H1 (cell line): ENCODE measurements at regions not wholly inside any gene's neighbourhood (a gene's known extent, or its start where the extent isn't known, plus 50 kb on each side); places are given as distances from the start of the nearest gene placed in this dataset.

Experiments used
- CTCF ChIA-PET: fragments of 300-600 bp; sonication (Branson Sonifier 250); formaldehyde crosslinking; loops from one replicate; lab custom pipeline; 2021; ENCODE audit not compliant: partially characterized antibody; lab: Charles Lee
- POLR2A ChIA-PET: fragments of 300-600 bp; sonication (Branson Sonifier 250); formaldehyde crosslinking; loops from one replicate; lab custom pipeline; 2021; ENCODE audit warnings: inconsistent platforms; ENCODE audit not compliant: partially characterized antibody; lab: Charles Lee
- DNase-seq, 2 experiments: peaks; one replicate each; pipeline versions ENCODE4 v3.0.0 to v3.0.0-alpha.2; 2010 to 2022; ENCODE audit warnings: low spot score in 2 of 2, low read depth in 1 of 2, mixed read lengths in 1 of 2
- FAIRE-seq: peaks from 2 replicates; lab custom pipeline; 2011; peaks lifted over from hg19 to GRCh38; lab: Jason Lieb, UNC
- H2AFZ ChIP-seq: 2 replicates; pipeline ENCODE4 v1.8.1; 2012; ENCODE audit warnings: low read length, inconsistent platforms
- H2AK5ac ChIP-seq: 2 replicates; pipeline ENCODE4 v1.6.1; 2013; ENCODE audit warnings: low read depth, low read length
- H2BK120ac ChIP-seq: replicated peaks from 2 replicates; pipeline ENCODE3; 2013; ENCODE audit warnings: low read depth, low read length, inconsistent platforms
- H2BK12ac ChIP-seq: 2 replicates; pipeline ENCODE4 v1.6.1; 2013; ENCODE audit warnings: low read depth, low read length
- H2BK15ac ChIP-seq: 2 replicates; pipeline ENCODE4 v1.6.1; 2013; ENCODE audit warnings: low read length
- H2BK20ac ChIP-seq: 2 replicates; pipeline ENCODE4 v1.6.1; 2013; ENCODE audit warnings: low read length
- H2BK5ac ChIP-seq: 2 replicates; pipeline ENCODE4 v1.6.1; 2013; ENCODE audit warnings: low read depth, low read length
- H3K14ac ChIP-seq: 2 replicates; pipeline ENCODE4 v1.6.1; 2013; ENCODE audit warnings: inconsistent platforms; ENCODE audit not compliant: insufficient read length
- H3K18ac ChIP-seq: 2 replicates; pipeline ENCODE4 v1.6.1; 2013; ENCODE audit warnings: low read length; ENCODE audit errors: extremely low read depth
- H3K23ac ChIP-seq: 2 replicates; pipeline ENCODE4 v1.6.1; 2013; ENCODE audit warnings: inconsistent platforms; ENCODE audit not compliant: insufficient read length
- H3K23me2 ChIP-seq: 2 replicates; pipeline ENCODE4 v1.6.1; 2013; ENCODE audit warnings: low read depth, low read length
- H3K27ac ChIP-seq: 2 replicates; pipeline ENCODE4 v1.6.1; 2011; ENCODE audit warnings: low read depth, low read length, inconsistent platforms
- H3K27me3 ChIP-seq, 4 experiments: replicated peaks in 1 of 4; 1 replicate in 1 of 4; 2 replicates in 3 of 4; pipeline versions ENCODE4 v1.6.1 to v1.8.1; 2011 to 2013; ENCODE audit warnings: low read length in 3 of 4, mild to moderate bottlenecking in 3 of 4, inconsistent platforms in 2 of 4, mixed read lengths in 2 of 4, moderate library complexity in 1 of 4; ENCODE audit not compliant: control insufficient read depth in 3 of 4, insufficient read depth in 3 of 4; ENCODE audit errors: extremely low read depth in 1 of 4
- H3K36me3 ChIP-seq, 4 experiments: 2 replicates each; pipeline versions ENCODE4 v1.6.1 to v1.8.1; 2011 to 2013; ENCODE audit warnings: mild to moderate bottlenecking in 4 of 4, low read length in 3 of 4, moderate library complexity in 2 of 4, control low read depth in 1 of 4, inconsistent platforms in 1 of 4; ENCODE audit not compliant: insufficient read depth in 4 of 4, control insufficient read depth in 2 of 4
- H3K4ac ChIP-seq: replicated peaks from 2 replicates; pipeline ENCODE3; 2013; ENCODE audit warnings: low read length, low read depth, mixed read lengths, inconsistent platforms; ENCODE audit not compliant: insufficient read length
- H3K4me1 ChIP-seq, 4 experiments: replicated peaks in 1 of 4; 1 replicate in 1 of 4; 2 replicates in 3 of 4; pipeline versions ENCODE4 v1.6.1 to v1.8.1; 2011 to 2013; ENCODE audit warnings: low read length in 3 of 4, inconsistent platforms in 2 of 4, mixed read lengths in 1 of 4; ENCODE audit not compliant: insufficient read depth in 4 of 4, control insufficient read depth in 3 of 4
- H3K4me2 ChIP-seq, 2 experiments: 2 replicates each; pipeline versions ENCODE4 v1.6.1 to v1.8.1; 2011 to 2013; ENCODE audit warnings: low read depth in 2 of 2, low read length in 2 of 2, control low read depth in 1 of 2, inconsistent platforms in 1 of 2, mild to moderate bottlenecking in 1 of 2; ENCODE audit not compliant: insufficient read depth in 1 of 2
- H3K4me3 ChIP-seq, 4 experiments: fragments of 200-600, 300-600 bp in 1 of 4; sonication (generic), shearing (Covaris generic), sonication (Bioruptor Twin) in 1 of 4; 2 replicates each; pipeline versions ENCODE4 v1.5.1 to v1.8.1; 2011 to 2016; ENCODE audit warnings: low read length in 4 of 4, low read depth in 3 of 4, control low read depth in 2 of 4, inconsistent platforms in 2 of 4, mild to moderate bottlenecking in 2 of 4, mixed read lengths in 1 of 4, moderate library complexity in 1 of 4; ENCODE audit not compliant: insufficient read depth in 2 of 4; ENCODE audit errors: extremely low read depth in 1 of 4
- H3K56ac ChIP-seq: replicated peaks from 2 replicates; pipeline ENCODE3; 2013; ENCODE audit warnings: low read depth, mild to moderate bottlenecking, mixed read lengths, low read length, inconsistent platforms; ENCODE audit not compliant: insufficient read length
- H3K79me1 ChIP-seq: 2 replicates; pipeline ENCODE4 v1.6.1; 2013; ENCODE audit warnings: low read depth, low read length, control low read depth
- H3K79me2 ChIP-seq, 2 experiments: 2 replicates each; pipeline versions ENCODE4 v1.6.1 to v1.8.1; 2012 to 2013; ENCODE audit warnings: low read length in 2 of 2, mild to moderate bottlenecking in 2 of 2, inconsistent platforms in 1 of 2; ENCODE audit not compliant: insufficient read depth in 2 of 2, control insufficient read depth in 1 of 2
- H3K9ac ChIP-seq, 4 experiments: replicated peaks in 1 of 4; 1 replicate in 1 of 4; 2 replicates in 3 of 4; pipeline versions ENCODE4 v1.6.1 to v1.8.1; 2011 to 2013; ENCODE audit warnings: low read depth in 3 of 4, low read length in 3 of 4, control low read depth in 2 of 4, mild to moderate bottlenecking in 2 of 4, moderate library complexity in 2 of 4, inconsistent platforms in 1 of 4; ENCODE audit errors: extremely low read depth in 1 of 4
- H3K9me3 ChIP-seq, 2 experiments: 2 replicates each; pipeline versions ENCODE4 v1.6.1 to v1.8.1; 2012 to 2013; ENCODE audit warnings: mild to moderate bottlenecking in 2 of 2, moderate library complexity in 2 of 2, control low read depth in 1 of 2, inconsistent platforms in 1 of 2, low read depth in 1 of 2, low read length in 1 of 2, mixed read lengths in 1 of 2; ENCODE audit not compliant: insufficient read depth in 2 of 2
- H4K20me1 ChIP-seq, 2 experiments: replicated peaks in 1 of 2; 2 replicates each; pipeline versions ENCODE3 to v1.8.1; 2011 to 2013; ENCODE audit warnings: inconsistent platforms in 2 of 2, low read length in 2 of 2, mild to moderate bottlenecking in 1 of 2; ENCODE audit not compliant: insufficient read depth in 2 of 2, control insufficient read depth in 1 of 2
- H4K5ac ChIP-seq: 2 replicates; pipeline ENCODE4 v1.6.1; 2013; ENCODE audit warnings: low read length, low read depth, mixed read lengths, inconsistent platforms; ENCODE audit not compliant: insufficient read length
- H4K8ac ChIP-seq: 2 replicates; pipeline ENCODE4 v1.8.0; 2013; ENCODE audit warnings: mild to moderate bottlenecking, moderate library complexity, low read length, inconsistent platforms; ENCODE audit not compliant: insufficient read depth; ENCODE audit errors: extremely low read depth
- H4K91ac ChIP-seq: replicated peaks from 2 replicates; pipeline ENCODE3; 2013; ENCODE audit warnings: low read length, mixed read lengths, inconsistent platforms; ENCODE audit not compliant: insufficient read length
- NANOG ChIP-seq: IDR thresholded peaks from 2 replicates; pipeline ENCODE4 v1.6.1; 2011; ENCODE audit warnings: low read length, low read depth, mild to moderate bottlenecking, inconsistent platforms; ENCODE audit not compliant: insufficient read depth, poor library complexity, severe bottlenecking
- SUZ12 ChIP-seq: fragments of 200-600 bp; sonication (generic); IDR thresholded peaks from 2 replicates; pipeline ENCODE4 v1.6.1; 2012; ENCODE audit warnings: mild to moderate bottlenecking, inconsistent platforms, low read length, moderate library complexity, mixed read lengths
- WGBS, 2 experiments: shearing (Covaris generic) in 1 of 2; methylation state at CpG; one replicate each; pipeline versions ENCODE4 v1.1.6 to v1.1.7; 2013 to 2015; ENCODE audit warnings: low lambda C conversion rate in 2 of 2, mixed read lengths in 2 of 2, inconsistent platforms in 1 of 2, low coverage in 1 of 2, missing lambda C conversion rate in 1 of 2; ENCODE audit not compliant: insufficient replicate concordance in 2 of 2, insufficient coverage in 1 of 2, insufficient read length in 1 of 2; ENCODE audit errors: extremely low coverage in 1 of 2, missing lambda C conversion rate in 1 of 2; 5-methylcytosine and 5-hydroxymethylcytosine counted together

GRCh38 chr3:139284221-139284620 lies 59.6 kb upstream of the MRPS22 start:
- Histone ChIP-seq H3K4me2 (no peak overlapping the region), H3K9me3 (peaks cover 0 to 1% of the 10 kb centered on the region in 2 experiments; a peak in 1 of 4 replicates), H2AFZ (no peak overlapping the region), H2BK15ac (no peak overlapping the region), H3K23me2 (no peaks in the 10 kb centered on the region), H3K79me2 (no peaks in the 10 kb centered on the region), H3K27ac (no peak overlapping the region), H2BK120ac (no peak overlapping the region), H4K91ac (no peak overlapping the region), H4K5ac (no peak overlapping the region), H3K14ac (no peak overlapping the region), H3K9ac (no peak overlapping the region), H4K8ac (no peak overlapping the region), H3K4me3 (no peak overlapping the region), H3K18ac (no peak overlapping the region), H3K56ac (no peak overlapping the region), H3K4me1 (no peaks in the 10 kb centered on the region), H2AK5ac (no peak overlapping the region), H3K27me3 (no peaks in the 10 kb centered on the region), H3K23ac (no peak overlapping the region), H2BK20ac (no peak overlapping the region), H2BK12ac (no peak overlapping the region), H3K79me1 (no peaks in the 10 kb centered on the region; the same call in 1 of the 2 replicates), H3K4ac (no peak overlapping the region), H4K20me1 (no peaks in the 10 kb centered on the region), H2BK5ac (no peak overlapping the region), H3K36me3 (no peaks in the 10 kb centered on the region)
- DNase-seq (no peak), FAIRE-seq (no peak)
- CTCF ChIA-PET = interaction anchor here (1.3 kb wide), 1 partner anchor 174 kb away, joined by 5 read pairs; no protein-coding TSS in a partner anchor
- WGBS, 2 experiments = 66% methylated on average over 3 of the region's 4 CpGs; no CpG with 5 or more reads in 1 of the 2 experiments
- POLR2A ChIA-PET = no interaction called here
- TF ChIP-seq SUZ12 (no peak), NANOG (no peak)
